ENCODE measurements at regions not wholly inside any gene's neighbourhood (a gene's known extent, or its start where the extent isn't known, plus 50 kb on each side); places are given as distances from the start of the nearest gene placed in this dataset.
A peak's percentile ranks its signal among the peaks of the same experiment; 100 is the strongest.

- DNase-seq (ENCODE audit: low read depth): no peak
These were observed 257.8 kb downstream of the COX7C start for GRCh38 chr5:86875539-86875938.

GRCh38 chr5:86878250-86878649 lies 260.5 kb downstream of the COX7C start:
- DNase-seq (ENCODE audit: low read depth): no peak

- DNase-seq (ENCODE audit: low read depth): no peak
These were observed 261.3 kb downstream of the COX7C start for GRCh38 chr5:86879086-86879485.

- no peak for DNase-seq (ENCODE audit: low read depth)
These were observed 262.6 kb downstream of the COX7C start for GRCh38 chr5:86880344-86880743.

- peak; percentile 75 for DNase-seq (ENCODE audit: low read depth)
These were observed 263.2 kb downstream of the COX7C start for GRCh38 chr5:86880785-86881492.

GRCh38 chr5:86881493-86882090 lies 263.9 kb downstream of the COX7C start:
- DNase-seq (ENCODE audit: low read depth): no peak

- no peak for DNase-seq (ENCODE audit: low read depth)
These were observed 266.9 kb downstream of the COX7C start for GRCh38 chr5:86884608-86885007.

- DNase-seq (ENCODE audit: low read depth): no peak
These were observed 267.3 kb downstream of the COX7C start for GRCh38 chr5:86885011-86885410.

GRCh38 chr5:86885489-86886230 lies 267.9 kb downstream of the COX7C start:
- no peak for DNase-seq (ENCODE audit: low read depth)

GRCh38 chr5:86890375-86890774 lies 272.6 kb downstream of the COX7C start:
- DNase-seq (ENCODE audit: low read depth): no peak

GRCh38 chr5:86894056-86894455 lies 276.3 kb downstream of the COX7C start:
- DNase-seq (ENCODE audit: low read depth): no peak

GRCh38 chr5:86896916-86897315 lies 279.2 kb downstream of the COX7C start:
- no peak for DNase-seq (ENCODE audit: low read depth)

- peak; percentile 50 for DNase-seq (ENCODE audit: low read depth)
These were observed 291.9 kb downstream of the COX7C start for GRCh38 chr5:86909418-86910295.

- DNase-seq (ENCODE audit: low read depth): peak; percentile 22
These were observed 299.4 kb downstream of the COX7C start for GRCh38 chr5:86917117-86917579.

- DNase-seq (ENCODE audit: low read depth): no peak
These were observed 300.5 kb downstream of the COX7C start for GRCh38 chr5:86918246-86918645.

GRCh38 chr5:86926033-86926432 lies 308.3 kb downstream of the COX7C start:
- DNase-seq (ENCODE audit: low read depth): no peak

- DNase-seq (ENCODE audit: low read depth): no peak
These were observed 311.5 kb downstream of the COX7C start for GRCh38 chr5:86929123-86929766.

GRCh38 chr5:86951761-86952160 lies 315.9 kb upstream of the RASA1 start:
- no peak for DNase-seq (ENCODE audit: low read depth)

- no peak for DNase-seq (ENCODE audit: low read depth)
These were observed 302.8 kb upstream of the RASA1 start for GRCh38 chr5:86964889-86965288.

GRCh38 chr5:86968301-86968753 lies 299.4 kb upstream of the RASA1 start:
- DNase-seq (ENCODE audit: low read depth): peak; percentile 51

- no peak for DNase-seq (ENCODE audit: low read depth)
These were observed 297.3 kb upstream of the RASA1 start for GRCh38 chr5:86970361-86970760.

Measured in LHCN-M2 (cell line).